GM18511 (cell line): ENCODE measurements at regions not wholly inside any gene's neighbourhood (a gene's known extent, or its start where the extent isn't known, plus 50 kb on each side); places are given as distances from the start of the nearest gene placed in this dataset.

ENCODE experiments used
- ATAC-seq: cut with Tn5 transposase; IDR thresholded peaks from one replicate; pipeline ENCODE4 v1.9.1; 2021; ENCODE audit warnings: mild to moderate bottlenecking, moderate library complexity; ENCODE audit not compliant: unreplicated experiment

DNA sequence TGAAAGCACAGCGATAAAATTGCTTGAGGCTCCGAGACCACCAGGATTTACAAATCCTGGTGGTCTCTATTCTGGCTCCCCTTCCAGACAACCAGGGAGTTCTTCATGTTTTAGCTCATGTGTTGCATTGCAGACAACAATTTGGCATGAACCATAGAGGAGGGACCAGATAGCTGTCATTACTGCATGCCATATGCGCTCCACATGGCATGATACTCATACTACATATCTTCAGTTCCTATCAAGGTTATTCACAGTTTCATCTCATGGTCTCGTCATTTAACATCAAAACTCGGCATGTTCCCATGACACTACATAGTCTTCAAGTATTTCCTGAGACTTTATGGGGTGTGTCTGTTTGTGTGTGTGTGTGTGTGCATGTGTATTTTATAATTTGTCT lies 220.3 kb downstream of the OR13H1 start:
- no peak for ATAC-seq

DNA sequence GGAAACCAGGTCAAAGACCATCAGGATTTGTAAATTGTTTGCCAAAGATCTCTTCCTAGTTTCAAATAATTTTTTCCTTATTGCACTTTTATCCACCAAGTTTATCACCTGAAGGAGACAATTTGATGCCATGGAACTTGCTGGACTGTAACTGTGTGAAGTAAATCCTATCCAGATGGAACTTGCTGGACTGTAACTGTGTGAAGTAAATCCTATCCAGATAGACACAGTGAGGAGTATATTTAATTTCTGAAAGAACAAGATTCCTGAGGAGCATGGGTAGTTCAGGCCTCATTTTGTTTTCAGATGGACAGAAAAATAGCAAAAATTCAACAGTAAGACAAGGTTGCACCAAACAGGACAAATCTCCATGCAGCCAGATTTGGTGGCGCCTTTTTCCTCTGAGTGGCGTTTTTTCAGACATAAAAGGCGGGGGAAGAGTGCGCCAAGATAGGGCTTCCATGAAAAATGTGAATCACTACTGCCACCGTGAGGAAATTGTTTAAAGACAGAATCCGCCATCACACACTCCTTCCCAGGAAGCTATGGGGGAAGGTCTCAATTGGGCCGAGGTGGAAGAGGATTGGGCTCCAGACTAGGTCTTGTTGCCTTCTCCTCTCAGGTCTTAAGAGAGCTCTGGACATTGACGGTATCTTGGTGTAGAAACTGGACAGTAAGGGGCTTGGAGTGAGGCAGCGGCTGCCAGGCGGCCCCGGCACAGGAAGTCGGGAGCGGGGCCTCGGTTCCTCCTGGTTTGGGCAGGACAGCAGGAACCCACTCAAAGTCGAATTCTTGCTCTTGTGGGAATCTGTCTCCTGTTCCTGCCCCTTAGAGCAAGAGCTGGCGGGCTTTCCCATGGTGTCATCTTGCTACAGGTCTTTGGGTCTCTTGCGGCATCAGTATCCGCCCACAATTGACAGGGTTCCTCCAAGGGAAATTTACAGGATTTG lies 234.7 kb downstream of the OR13H1 start:
- peak; percentile 64 for ATAC-seq

DNA sequence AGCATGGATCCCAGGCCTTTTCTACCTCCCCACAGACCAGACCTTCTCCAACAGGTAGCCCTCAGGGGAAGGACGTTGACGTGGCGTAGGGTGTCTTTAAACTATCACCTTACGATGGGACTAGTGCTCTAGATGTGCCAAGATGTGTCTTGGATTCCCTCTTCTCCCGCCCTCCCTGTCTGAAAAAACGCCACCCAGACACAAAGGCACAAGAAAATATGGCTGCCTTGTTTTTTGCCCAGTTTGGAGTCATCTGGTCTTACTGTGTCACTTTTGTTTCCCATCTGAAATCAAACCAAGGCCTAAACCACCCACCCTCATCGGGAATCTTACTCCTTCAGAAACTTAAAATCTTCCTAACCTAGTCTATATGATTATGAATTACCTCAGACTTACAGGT lies 235.4 kb downstream of the OR13H1 start:
- ATAC-seq: no peak

DNA sequence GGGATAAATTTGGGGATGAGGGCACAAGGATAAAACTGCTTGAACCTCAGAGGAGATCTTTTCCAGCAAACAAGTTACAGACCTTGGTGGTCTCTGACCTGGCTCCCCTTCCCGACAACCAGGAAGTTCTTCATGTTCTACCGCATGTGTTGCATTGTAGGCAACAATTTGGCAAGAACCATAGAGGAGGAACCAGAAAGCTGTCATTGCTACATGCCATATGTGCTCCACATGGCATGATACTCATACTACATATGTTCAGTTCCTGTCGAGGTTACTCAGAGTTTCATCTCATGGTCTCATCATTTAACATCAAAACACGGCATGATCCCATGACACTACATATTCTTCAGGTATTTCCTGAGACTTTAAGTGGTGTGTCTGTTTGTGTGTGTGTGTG lies 235.9 kb downstream of the OR13H1 start:
- no peak for ATAC-seq

DNA sequence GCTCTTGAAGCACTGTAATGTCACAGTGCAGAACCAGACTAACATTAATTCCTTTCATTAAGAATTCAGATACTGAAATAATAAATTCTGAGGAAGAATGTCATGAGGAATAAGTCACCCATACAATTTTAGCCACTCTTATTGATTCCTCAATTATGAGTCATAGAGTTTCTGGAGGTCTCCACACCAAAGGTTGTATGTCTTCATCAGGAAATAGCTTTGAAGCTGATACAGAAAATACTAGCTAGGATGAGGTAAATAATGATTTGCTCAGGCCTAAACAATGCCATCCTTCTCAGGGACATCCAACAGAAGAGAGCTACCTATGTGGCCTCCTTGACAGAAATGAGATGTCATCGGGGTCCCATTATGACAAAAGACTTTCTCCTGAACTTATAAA lies 238.8 kb downstream of the OR13H1 start:
- no peak for ATAC-seq

DNA sequence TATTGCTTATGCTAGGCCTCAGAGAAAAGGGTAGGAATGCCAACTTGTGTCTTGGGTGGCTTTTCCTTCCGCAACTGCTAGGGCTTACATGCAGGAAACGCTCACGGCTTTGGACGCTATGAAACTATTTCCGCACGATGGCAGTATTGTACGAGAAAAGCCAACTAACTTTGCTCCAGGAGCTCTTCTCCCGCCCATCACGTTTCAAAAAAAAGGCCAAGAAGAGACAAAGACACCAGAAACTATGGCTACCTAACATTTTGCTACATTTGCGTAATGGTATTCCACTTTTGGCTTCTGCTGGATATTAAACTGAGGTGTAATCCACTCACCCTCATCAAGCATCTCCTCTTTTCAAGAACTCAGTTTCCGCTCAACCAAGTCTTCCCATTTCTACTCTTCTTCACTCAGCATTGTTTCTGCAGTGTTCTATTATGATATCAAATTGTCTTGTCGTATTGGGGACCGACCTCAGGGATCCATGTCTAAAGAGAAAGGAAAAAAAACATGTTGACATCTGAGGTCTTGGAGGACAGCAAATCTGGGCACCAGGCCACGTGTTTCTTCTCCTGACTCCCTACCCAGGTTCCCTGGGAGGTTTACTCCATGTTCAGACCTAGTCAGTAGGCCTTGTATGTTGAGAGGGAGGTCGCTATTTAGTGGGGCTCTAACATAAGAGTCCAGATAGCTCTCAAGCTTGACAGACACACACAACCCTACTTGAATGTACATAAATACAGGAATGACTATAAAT lies 239.4 kb upstream of the STK26 start:
- ATAC-seq: peak; percentile 66

DNA sequence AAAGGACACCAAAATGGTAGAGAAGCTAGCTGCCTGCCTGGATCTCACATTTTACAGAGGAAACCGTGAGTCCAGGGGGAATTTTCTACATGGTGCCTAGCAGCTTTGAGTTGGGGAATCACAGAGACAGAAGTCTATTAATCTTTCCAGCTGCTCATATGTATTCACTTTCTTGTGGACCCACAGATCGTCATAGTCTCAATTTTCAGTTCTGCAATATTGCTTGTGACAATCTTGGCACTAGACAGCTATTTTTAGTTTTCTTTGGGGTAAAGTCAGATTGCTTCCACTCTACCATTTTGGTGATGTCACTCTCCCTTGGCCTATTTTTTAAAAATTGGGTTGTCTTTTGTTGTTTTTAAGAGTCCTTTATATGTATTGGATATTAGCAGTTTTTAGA lies 233.4 kb upstream of the STK26 start:
- ATAC-seq: peak; percentile 38

DNA sequence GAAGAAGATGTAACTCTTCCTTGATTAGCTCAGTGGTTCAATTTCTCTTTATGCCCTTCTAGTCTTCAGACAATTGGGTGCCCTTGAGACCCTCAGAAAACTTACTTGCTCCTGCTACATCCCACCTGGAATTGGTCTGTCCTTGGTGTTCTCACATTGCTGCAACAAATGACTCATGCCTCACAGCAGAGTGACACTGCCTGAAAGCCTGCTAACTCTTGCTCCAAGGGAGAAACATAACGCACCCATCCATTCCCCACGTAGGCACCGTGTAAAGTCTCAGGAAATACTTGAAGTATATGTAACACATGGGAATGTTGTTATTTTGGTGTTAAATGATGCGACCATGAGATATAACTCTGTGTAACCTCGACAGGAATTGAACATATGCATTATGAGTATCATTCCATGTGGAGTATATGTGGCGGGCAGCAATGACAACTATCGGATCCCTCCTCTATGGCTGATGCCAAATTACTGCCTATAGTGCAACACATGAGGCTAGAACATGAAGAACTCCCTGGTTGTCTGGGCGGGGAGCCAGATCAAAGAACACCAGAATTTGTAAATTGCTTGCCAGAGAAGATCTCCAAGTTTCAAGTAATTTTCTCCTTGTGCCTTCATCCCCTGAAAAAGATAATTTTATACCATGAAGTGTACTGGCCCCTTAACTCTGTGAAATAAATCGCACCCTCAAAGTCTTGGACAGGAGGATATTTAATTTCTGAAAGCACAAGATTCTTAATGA lies 231.3 kb upstream of the STK26 start:
- ATAC-seq: no peak

DNA sequence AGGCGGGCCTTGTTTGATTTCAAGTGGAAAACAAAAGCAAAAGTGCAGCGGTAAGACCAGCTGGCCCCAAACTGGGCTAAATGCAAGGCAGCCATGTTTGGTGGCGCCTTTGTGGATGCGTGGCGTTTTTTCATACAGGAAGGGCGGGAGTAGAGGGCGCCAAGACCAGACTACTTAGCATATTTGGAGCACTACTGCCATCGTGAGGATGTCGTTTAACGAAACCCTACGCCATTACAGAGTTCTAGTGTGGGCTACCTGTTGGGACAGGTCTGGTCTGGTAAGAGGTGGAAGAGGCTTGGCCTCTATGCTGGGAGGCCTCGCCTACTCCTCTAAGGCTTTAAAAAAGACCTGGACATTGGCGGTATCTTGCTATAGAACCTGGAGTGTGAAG lies 230.7 kb upstream of the STK26 start:
- peak; percentile 73 for ATAC-seq

DNA sequence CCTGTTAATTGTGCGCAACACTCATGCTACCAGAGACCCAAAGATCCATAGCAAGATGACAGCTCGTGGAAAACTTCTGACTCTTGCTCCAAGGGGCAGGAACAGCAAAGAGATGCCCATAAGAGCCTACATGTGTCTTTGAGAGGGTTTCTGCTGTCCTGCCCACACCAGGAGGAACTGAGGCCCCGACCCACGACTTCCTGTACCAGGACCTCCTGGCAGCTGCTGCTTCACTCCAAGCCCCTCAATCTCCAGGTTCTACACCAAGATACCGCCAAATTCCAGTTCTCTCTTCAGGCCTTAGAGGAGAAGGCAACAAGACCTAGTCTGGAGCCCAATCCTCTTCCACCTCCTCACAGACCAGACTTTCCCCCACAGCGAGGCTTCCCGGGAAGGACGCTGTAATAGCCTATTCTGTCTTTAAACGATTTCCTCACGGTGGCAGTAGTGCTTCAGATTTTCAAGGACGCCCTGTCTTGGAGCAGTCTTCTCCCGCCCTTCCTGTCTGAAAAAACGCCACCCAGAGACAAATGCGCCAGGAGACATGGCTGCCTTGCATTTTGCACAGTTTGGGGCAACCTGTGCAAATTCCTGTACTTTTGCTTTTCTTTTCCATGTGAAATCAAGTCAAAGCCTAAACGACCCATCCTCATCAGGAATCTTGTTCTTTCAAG lies 230.2 kb upstream of the STK26 start:
- peak; percentile 67 for ATAC-seq

DNA sequence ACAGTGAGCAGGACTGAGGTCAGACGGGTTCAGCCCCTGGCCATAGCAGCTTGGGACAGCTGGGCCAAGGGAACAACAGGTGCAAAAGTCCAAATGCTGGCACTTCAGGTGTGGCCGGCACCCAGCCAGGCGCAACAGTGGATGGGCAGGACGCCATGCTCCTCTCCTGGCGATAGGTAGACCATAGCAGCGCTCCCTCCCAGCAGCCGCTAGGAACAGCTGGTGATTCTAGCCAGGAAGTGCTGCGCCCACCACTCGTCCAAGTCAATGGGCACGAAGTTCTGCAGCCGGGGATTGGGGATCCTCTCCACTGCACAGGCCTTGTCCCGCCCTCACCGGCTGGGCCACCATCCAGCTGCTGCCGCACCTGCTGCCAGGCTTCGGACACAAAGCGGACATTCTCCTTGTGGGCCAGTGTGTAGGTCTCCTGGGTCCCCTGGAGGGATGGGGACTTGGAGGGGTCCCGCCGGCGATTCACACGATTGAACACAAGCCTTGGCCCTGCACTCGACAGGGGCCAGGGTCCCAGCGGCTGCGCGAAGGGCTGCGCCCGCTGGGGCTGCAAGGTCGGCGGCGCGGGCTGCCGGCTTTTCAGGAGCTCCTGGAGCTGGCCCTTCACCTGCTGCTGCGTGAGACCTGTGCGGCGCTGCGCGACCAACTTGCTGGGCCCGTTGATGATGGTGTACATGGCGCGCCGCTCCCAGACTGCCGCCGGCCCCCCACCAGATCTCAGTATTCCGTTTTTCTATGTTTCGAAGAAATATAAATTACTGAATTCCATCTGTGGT lies 227.5 kb upstream of the STK26 start:
- no peak for ATAC-seq

DNA sequence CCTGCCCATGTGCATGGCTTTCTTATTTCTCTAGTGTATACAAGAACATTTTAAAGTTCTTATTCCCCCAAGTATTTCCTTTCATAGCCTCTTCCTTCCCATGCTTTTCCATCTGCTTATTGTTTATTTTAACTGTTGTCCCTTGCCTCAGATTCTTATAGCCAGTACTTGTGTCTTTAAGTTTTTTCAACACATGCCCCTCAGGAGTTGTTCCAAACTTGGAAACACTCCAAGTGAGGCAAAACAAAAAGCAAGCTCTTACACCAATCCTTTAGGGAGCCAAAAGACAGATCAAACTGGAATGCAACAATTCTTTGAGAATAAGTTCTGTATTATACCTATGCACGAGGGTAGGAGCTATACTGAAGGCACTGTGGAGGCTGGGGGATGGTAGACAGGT lies 222.0 kb upstream of the STK26 start:
- no peak for ATAC-seq

DNA sequence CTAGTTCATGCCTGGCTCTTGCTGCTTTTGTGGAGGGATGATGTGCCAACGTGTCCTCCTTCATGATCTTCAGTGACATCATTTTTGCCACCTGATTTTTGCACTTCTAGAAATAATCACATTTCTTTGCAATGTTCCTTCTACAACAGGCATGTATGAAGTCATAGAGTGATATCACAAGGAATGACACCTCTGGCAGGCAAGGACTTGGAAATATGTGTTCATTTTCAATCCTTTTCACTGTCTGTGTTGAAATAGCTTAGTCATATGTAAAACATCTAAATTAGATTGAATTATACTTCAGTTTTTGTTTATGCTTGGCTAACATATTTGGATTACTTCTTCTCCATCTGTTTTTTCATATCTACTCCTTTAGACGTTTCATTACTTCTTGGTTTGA lies 221.2 kb upstream of the STK26 start:
- ATAC-seq: no peak

DNA sequence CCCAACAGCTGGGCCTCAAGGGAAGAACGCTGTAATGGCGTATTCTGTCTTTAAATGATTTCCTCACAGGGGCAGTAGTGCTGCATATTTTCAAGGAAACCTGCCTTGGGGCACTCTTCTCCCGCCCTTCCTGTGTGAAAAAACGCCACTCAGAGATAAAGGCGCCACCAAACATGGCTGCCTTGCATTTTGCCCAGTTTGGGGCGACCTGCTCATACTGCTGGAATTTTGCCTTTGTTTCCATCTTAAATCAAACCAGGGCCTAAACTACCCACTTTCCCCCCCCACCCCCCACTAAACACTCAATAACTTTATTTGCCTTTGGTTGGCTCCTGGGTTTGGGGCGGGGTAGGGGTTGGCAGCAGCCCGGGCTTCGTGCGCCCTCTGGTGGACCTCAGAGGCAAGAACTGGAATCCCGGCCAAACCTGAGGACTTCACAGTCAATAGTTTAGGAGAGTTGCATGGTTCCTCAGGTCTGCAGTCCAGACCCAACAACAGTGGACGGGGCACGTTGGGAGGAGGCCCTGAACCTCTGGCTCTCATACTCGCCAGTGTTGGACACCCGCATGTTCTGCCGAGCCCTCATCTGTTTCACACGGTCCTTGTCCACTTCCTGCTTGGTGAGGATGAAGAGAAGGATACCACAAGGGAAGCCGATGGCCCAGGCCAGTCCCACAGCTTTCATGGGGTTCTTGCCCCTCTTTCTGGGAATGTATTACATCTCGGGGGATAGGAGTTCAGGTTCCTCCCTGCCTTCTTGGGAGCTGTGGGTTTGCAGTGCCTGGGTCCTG lies 220.1 kb upstream of the STK26 start:
- ATAC-seq: peak; percentile 88

DNA sequence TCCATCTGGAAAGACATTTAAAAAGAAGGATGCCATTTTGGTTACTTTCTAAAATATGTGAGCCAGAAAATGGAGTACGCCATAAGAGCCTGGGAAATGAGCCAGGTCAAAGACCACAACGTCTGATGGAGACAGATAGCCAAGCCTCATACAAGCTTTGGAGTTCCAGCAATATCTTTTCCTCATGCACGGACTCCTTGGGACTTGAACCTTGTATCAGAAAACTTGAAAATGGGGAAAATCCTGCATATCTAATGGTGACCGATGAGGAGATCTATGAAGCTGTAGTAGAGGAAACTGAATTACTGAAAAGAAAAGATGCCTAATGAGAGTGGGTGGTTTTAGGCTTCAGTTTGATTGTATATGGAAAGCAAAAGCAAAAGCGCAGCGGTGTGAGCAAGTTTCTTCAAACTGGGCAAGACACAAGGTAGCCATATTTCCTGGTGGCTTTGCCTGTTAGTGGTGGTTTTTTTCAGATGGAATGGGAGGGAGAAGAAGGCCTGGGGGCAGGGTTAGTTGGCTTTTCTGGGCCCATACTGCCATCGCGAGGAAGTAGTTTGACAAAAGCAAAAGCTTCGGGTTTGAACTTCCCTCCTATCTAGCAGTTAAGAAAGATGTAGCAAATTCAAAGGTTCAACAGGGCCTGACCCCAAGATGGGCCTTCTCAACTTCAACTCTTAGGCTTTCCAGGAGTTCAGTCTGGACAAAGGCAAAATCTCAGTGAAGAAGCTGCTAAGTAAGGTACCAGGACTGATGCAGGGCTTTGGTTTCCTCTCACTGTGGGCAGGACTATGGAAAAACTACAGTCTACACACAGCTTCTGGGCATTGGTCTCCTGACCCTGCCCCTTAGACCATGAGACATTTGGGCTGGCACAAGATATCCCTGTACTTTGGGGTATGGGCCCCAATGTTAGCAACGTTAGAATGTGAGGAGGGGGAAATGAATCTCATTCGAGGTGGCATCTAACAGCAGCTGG lies 210.0 kb upstream of the STK26 start:
- peak; percentile 88 for ATAC-seq

DNA sequence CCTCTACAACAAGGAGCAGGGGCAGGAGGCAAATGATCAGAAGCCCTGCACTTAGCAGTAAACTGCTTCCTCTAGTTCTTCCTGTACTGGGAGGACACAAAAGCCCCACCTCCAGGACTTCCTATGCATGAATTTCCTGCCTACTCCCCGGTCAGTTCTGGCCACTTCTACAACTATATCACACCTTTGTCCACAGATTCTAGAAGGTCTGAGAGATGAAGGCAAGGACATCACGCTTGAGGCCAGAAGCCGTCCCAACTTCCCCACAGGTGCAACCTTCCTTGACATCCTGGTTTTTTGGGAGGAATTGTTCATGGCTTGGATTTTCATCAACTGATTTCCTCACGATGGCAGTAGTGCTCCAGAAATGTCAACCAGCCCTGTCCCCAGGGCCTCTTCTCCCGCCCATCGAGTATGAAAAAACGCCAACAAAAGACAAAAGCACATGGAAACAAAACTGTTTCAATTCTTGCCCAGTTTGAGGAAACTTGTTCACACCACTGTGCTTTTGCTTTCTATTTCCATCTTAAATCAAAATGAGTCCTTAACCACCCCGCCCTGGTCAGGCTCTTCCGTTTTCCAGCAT lies 206.5 kb upstream of the STK26 start:
- ATAC-seq: peak; percentile 61

DNA sequence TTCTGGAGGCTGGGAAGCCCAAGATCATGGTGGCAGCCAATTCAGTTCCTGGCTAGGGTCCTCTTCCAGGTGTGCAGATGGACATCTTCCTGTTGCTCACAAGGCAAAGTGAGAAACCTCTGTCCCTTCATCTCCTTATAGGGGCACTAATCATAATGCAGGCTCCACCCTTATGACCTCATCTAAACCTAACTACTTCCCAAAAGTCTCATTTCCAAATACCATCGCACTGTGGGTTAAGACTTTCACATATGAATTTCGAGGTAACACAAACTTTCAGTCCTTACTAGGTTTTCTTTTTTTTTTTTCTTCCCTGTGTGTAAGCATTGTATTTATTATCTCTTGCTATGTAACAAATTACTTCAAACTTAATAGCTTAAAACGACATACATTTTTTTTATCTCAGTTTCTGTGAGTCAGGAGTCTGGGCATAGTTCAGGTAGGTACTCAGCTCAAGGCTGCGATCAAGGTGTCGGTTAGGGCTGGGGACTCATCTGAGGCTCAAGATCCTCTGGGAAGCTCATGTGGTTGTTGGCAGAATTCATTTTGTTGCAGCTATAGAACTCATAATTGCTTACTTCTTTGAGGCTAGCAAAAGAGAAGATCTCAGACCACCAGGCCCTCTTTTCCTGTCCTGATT lies 204.7 kb upstream of the STK26 start:
- no peak for ATAC-seq
